ENCODE measurements at regions not wholly inside any gene's neighbourhood (a gene's known extent, or its start where the extent isn't known, plus 50 kb on each side); places are given as distances from the start of the nearest gene placed in this dataset.

DNA sequence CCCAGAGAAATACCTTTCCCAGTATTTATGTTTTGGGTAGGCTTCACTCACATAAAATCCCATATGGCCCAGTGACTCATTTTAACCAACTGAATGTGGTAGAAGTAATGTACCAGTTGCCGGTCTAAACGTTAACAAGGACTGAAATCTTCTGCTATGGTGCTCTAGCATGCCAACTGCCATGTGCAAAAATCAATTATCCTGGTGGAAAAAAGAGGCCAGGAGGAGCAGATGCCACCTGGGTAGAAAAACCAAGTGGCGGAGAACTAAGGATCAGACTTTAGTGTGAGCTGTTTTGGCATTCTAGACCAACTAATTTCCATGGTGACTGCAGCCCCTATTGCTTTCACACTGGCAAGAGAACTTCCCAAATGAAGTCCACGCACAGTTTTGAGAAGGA is 1660.7 kb upstream of the ADGRL3 start:
- Histone ChIP-seq H4K8ac (replicated peaks; ENCODE audit: insufficient read length, low read depth, low read length) (no peak overlapping the region), H2BK5ac (ENCODE audit: insufficient read length, low read length) (no peak overlapping the region), H4K20me1 (ENCODE audit: control insufficient read depth, insufficient read depth, insufficient read length) (no peaks in the 10 kb centered on the region), H3T11ph (ENCODE audit: low read length) (no peak overlapping the region), H4K91ac (ENCODE audit: insufficient read length, low read depth, low read length) (no peak overlapping the region), H2BK15ac (ENCODE audit: low read depth, low read length) (no peak overlapping the region), H3K27ac (ENCODE audit: insufficient read length, low read depth, low read length) (no peak overlapping the region), H3K9ac (ENCODE audit: extremely low read depth, insufficient read length, low read length) (no peak overlapping the region), H4K5ac (ENCODE audit: insufficient read length, low read depth, low read length) (no peak overlapping the region), H3K4me1 (ENCODE audit: insufficient read depth, low read length) (no peaks in the 10 kb centered on the region), H2AFZ (ENCODE audit: low read length) (no peak overlapping the region), H3K4ac (ENCODE audit: low read depth, low read length) (no peak overlapping the region), H2BK120ac (ENCODE audit: low read depth, low read length, poor library complexity, severe bottlenecking) (no peak overlapping the region), H3K56ac (ENCODE audit: insufficient read length, low read depth, low read length) (no peak overlapping the region), H3K14ac (ENCODE audit: insufficient read depth, low read length) (no peak overlapping the region), H2BK12ac (ENCODE audit: insufficient read length, low read depth, low read length) (no peak overlapping the region), H3K23me2 (ENCODE audit: insufficient read length, low read depth, low read length, poor library complexity, severe bottlenecking) (no peaks in the 10 kb centered on the region), H3K79me2 (ENCODE audit: insufficient read depth, low read length) (no peaks in the 10 kb centered on the region), H2AK5ac (ENCODE audit: insufficient read length, low read length) (no peak overlapping the region), H3K79me1 (ENCODE audit: insufficient read depth, low read depth, low read length, poor library complexity, severe bottlenecking) (no peaks in the 10 kb centered on the region), H3K4me2 (ENCODE audit: insufficient read depth, insufficient read length, low read length) (no peak overlapping the region), H3K9me3 (ENCODE audit: control insufficient read depth, low read depth, low read length) (no peaks in the 10 kb centered on the region), H3K23ac (ENCODE audit: insufficient read length, low read depth, low read length) (no peak overlapping the region), H2BK20ac (ENCODE audit: low read depth, low read length, poor library complexity, severe bottlenecking) (no peak overlapping the region), H3K18ac (ENCODE audit: insufficient read length, low read depth, low read length) (no peak overlapping the region), H3K27me3 (ENCODE audit: insufficient read depth, low read length) (no peaks in the 10 kb centered on the region)
- Mint-ChIP-seq H3K4me1 (no peaks in the 10 kb centered on the region), H3K4me3 (no peak overlapping the region), H3K27me3 (ENCODE audit: low read depth) (no peaks in the 10 kb centered on the region), H3K36me3 (ENCODE audit: insufficient read depth in 1 of 3, low read depth in 3 of 3) (no peaks in the 10 kb centered on the region), H3K9me3 (no peaks in the 10 kb centered on the region), H3K27ac (no peak overlapping the region)
- WGBS (ENCODE audit: extremely low coverage, insufficient read length, low lambda C conversion rate), result no CpG with 5 or more reads among the region's 4 CpGs
- no peak for TF ChIP-seq CTCF (conservative IDR thresholded peaks at IDR 0.05)
- DNase-seq, result no peak

Measured in H9 (cell line).